Middle frontal gyrus (tissue), 1 donor: ENCODE measurements at regions not wholly inside any gene's neighbourhood (a gene's known extent, or its start where the extent isn't known, plus 50 kb on each side); places are given as distances from the start of the nearest gene placed in this dataset.

Experiments used
- DNase-seq: peaks from one replicate; pipeline ENCODE4 v3.0.0-alpha.2; 2015; ENCODE audit warnings: low spot score; ENCODE audit errors: extremely low spot score

DNA sequence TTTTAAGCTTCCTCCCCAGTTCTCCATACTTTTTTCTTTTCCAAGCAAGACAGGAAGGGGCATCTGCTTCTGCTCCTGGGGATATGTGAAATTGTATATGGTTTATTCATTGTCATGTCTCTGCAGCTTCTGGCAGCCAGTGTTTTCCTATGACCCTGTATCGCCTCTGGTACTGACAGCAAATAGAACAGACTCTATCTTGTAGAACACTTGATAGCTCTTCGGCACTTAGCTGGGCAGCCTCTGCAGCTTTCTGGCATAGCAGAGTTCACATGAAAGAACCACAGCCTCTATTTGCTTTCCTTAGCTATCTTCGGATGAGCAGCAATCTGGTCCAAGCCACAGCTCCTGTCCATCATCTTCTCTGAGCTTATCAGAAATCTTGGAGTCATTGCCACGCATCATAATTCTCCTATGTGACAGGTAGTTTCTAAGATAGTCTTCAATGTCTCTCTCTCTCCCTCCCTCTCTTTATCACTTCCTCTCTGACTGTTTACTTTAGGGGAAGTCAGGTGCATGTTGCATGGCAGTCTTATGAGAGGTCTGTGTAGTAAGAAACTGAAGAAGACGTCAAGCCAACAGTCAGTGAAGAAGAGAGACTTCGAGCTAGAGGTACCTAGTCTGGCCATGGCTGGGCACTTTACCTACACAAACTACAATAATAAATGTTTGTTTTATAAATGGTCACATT, 627.7 kb upstream of the CDH2 start:
- no peak for DNase-seq

GRCh38 chr18:28802546-28802945, 625.6 kb upstream of the CDH2 start:
- DNase-seq, result no peak

DNA sequence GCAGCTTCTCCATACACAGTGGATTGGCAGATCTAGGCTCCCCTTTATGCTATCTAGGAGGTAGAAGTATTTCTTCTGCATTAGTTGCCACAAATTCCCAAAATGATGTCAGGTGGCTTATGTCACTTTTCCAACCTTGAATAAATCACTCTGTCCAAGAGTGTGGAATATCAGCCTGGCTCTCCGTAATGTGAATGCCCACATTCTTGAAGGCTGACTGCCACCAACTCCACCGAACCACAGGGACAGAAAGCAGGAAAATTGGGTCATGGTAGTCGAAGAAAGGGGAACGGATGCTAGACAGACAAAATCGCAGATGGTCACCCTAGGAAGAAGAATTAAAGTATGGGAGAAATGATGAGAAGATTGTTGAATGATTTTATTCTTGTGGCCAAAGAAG, 624.9 kb upstream of the CDH2 start:
- no peak for DNase-seq

- no peak for DNase-seq
Measured at GRCh38 chr18:28794459-28795245, 617.7 kb upstream of the CDH2 start.

- no peak for DNase-seq
Measured at GRCh38 chr18:28793901-28794300, 617.0 kb upstream of the CDH2 start.

DNA sequence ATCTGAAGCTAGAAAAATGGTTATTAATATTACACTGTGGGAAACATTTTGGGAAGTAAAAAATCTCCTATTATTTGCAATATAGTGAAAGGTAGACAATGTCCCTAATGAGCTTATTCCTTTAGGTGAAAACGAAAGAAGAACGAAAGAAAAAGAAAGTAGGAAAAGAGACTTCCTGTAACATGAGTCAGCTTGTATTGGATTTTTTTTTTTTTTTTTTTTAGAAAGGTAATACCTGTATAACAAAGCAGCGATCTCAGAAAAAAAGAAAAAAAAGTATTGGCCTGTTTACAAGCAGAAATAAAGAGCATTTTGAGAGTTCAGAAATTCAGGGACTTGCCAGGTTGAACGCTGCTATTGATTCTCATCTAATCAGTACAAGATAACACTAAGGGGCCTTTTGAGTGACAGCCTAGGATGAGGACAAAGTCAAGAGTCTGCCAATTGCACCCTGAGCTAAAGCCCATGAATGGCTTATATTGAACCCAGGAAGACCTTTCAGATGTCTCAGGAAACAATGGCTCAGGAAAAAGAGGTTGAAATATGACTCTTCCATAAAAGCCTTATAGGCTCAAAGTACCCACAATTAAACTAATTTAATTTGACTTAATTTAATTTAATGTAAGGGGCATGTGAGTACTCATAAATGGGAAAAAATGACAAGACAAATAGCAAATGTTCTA, 615.6 kb upstream of the CDH2 start:
- DNase-seq, result no peak

- DNase-seq, result no peak
Measured at GRCh38 chr18:28791101-28791500, 614.2 kb upstream of the CDH2 start.

DNA sequence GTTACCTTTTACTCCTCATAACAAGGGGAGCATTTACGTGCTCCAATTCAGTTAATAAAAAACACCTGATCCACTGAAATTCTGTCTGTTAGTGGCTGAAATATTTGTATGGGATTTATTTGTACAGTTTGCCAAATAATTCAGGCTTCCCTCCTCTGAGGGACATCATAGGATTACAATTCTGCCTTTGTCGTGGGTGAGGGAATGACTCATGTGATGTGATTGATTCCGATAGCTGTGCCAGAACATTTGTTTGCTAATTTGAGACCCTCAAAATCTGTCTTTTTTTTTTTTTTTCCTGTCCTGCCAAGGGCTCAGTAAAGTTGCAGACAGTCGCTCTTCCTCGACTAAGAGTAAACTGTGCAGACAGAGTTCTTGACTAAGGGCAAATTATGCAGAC, 612.6 kb upstream of the CDH2 start:
- no peak for DNase-seq

DNA sequence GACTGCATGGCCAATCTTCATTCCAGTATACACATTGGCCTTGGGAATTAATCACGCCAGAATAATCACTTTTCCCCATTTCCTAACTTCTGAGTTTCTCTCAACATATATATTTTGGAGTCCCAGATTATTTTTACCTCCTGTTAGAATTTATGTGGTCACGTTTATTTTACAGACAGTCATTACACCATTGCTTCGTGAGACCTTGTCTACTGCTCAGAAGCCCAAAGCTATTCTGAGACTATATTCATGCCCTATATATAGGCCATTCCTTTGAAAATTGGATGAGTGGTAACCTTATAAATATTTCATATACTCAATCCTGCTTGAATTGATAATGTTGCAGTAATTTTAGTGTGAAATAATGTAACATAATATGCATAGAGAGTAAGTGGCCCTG, 610.0 kb upstream of the CDH2 start:
- DNase-seq, result no peak

- no peak for DNase-seq
Measured at GRCh38 chr18:28781616-28782362, 604.9 kb upstream of the CDH2 start.

DNA sequence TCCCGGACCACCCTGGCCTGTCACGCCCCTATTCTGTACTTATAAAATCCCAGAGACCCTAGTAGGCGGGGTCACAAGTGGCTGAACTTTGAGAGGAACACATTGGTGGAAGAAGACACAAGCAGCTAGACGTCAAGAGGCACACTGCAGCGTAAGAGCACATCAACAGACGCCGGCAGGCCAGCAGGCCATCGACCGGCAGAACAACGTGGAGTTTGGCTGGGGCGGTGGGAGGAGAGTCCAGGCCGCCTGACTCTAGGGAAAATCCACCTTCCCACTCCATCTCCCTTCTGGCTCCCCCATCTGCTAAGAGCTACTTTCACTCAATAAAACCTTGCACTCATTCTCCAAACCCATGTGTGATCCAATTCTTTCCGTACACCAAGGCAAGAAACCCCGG, 601.8 kb upstream of the CDH2 start:
- DNase-seq, result no peak

- no peak for DNase-seq
Measured at GRCh38 chr18:28777756-28778155, 600.8 kb upstream of the CDH2 start.

GRCh38 chr18:28771849-28772248, 594.9 kb upstream of the CDH2 start:
- DNase-seq, result no peak

DNA sequence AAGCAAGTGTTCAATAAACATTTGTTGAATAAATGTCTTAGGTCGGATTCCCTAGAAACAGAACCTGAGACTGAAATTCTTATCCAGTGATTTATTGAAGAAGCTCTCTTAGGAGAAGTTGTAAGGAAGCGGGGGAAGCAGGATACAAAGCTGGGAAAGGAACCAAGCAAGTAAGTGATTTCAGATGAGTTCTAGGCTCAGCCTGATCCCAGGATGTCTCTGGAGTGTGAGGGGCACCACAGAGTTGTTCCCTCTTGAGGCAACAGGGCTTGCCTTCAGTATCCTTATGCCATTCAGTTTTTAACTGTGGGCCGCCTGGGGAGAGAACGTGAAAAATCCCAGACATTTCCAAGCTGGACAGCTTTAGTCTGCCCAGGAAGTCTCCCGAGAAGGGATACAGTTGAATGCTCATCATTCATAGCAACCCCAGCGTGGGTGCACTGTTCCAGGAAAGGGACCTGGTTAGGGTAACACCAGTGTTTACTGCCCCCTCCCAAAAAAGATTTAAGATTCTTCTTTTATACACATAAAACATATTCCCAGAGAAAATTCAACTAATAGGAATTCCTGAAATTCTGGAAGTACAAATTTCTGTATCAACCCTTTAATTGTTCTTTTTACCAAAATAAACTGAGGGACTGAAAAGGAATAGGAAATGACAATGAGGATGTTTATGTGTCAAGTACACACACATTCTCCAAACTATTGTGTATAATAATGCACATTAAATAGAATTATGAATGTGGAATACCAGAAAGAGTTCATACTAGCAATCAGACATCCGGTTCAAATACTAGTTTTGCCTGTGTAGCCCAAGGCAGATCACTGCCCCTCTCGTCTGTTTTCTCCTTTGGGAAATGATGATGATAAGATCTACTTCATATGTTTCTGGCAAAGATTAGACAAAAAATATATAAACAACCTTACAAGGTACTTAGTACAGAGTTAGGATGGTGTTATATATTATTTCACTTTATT, 592.1 kb upstream of the CDH2 start:
- no peak for DNase-seq

DNA sequence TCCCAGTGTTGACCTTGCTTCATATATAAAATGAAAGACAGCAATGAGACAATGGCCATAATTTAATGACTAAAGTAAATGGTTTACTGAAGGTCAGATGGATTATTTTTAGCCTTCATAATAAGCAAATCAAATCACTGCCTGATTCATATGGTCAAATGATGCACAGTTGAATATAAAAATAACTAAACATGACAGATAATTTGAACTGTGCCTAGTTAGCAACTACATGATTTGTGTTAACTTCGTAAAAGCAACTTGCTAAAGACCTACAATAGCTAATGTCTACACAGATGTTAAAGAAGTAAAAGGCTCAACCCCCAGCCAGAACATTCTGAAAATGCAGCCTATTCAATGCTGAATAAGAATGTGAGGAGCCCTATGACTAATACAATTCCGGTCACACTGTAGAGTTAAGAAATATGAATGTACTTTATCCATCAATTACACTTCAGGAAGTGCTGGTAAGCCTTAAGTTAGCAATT, 590.8 kb upstream of the CDH2 start:
- no peak for DNase-seq

- DNase-seq, result no peak
Measured at GRCh38 chr18:28767201-28767600, 590.3 kb upstream of the CDH2 start.

DNA sequence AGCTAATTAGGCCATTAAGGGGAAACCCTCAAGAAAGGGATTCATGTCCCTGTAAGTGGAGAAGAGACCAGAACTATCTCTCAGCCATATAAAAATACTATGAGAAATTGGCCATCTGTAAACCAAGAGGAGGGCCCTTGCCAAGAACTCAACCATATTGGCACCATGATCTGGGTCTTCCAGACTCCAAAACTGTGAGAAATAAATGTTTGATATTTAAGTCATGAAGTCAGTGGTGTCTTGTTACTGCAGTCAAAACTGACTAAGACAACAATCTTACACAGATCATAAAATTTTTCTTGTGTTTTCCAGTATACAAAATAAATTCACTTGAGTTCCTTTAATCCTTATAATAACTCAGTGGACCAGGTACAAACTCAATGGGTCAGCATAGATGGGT, 589.8 kb upstream of the CDH2 start:
- DNase-seq, result no peak

GRCh38 chr18:28766027-28766426, 589.1 kb upstream of the CDH2 start:
- DNase-seq, result no peak

- no peak for DNase-seq
Measured at GRCh38 chr18:28760299-28760698, 583.4 kb upstream of the CDH2 start.

DNA sequence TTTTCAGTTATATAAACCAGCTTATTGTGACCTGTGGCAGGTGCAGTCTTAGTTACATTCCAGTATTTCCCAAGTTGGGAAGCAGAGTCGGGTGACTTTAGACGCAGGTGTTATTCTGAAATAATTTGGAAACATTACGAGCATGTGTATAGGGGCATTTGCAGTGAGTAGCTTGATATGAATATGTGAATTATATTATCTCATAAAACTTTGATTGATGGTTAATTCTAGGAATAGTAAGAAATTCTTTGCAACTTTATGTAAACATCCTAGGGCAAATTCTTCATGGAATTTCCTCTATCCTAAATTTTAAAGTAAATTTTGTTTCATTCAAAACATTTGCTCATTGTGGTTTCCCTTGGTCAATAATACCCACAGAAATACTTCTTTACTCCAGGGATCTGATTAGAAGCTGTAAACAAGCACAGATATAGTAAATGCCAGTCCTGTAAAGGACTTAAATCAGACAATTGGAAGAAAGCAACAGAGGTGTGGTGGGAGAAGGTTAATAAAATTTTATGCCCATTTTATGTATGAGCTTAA, 580.6 kb upstream of the CDH2 start:
- DNase-seq, result no peak
